ENCODE measurements at regions not wholly inside any gene's neighbourhood (a gene's known extent, or its start where the extent isn't known, plus 50 kb on each side); places are given as distances from the start of the nearest gene placed in this dataset.

GRCh38 chr11:87866951-87867350 is 308.3 kb downstream of the RAB38 start:
- Histone ChIP-seq H3K27ac (no peak overlapping the region), H3K36me3 (no peaks in the 10 kb centered on the region), H3K9me3 (no peaks in the 10 kb centered on the region), H3K27me3 (no peaks in the 10 kb centered on the region), H3K4me1 (no peaks in the 10 kb centered on the region), H3K4me3 (no peak overlapping the region)
- 81 to 85% methylated on average over 1 of the region's 1 CpG for WGBS, 2 donors
- DNase-seq (ENCODE audit: low spot score in 2 of 2), result no peak
- TF ChIP-seq EP300 (IDR thresholded peaks at IDR 0.05) (no peak), CTCF (IDR thresholded peaks at IDR 0.05) (no peak), POLR2A (IDR thresholded peaks at IDR 0.05) (no peak)

- DNase-seq (ENCODE audit: low spot score in 2 of 2), result no peak
- H3K27me3 ChIP-seq, result no peaks in the 10 kb centered on the region
- H3K4me1 ChIP-seq, result no peaks in the 10 kb centered on the region
- H3K27ac ChIP-seq, result no peak overlapping the region
- H3K4me3 ChIP-seq, result no peak overlapping the region
- H3K9me3 ChIP-seq, result no peaks in the 10 kb centered on the region
- 48 to 59% methylated on average over 4 of the region's 4 CpGs for WGBS, 2 donors
- H3K36me3 ChIP-seq, result no peaks in the 10 kb centered on the region
- TF ChIP-seq EP300 (IDR thresholded peaks at IDR 0.05), result no peak
Observed at GRCh38 chr11:87861030-87861429, 314.2 kb downstream of the RAB38 start.

- no peak overlapping the region for H3K4me3 ChIP-seq
- DNase-seq (ENCODE audit: low spot score in 2 of 2), result peak in 1 of 2 donors; percentile 15
- H3K27me3 ChIP-seq, result no peaks in the 10 kb centered on the region
- no peaks in the 10 kb centered on the region for H3K36me3 ChIP-seq
- H3K27ac ChIP-seq, result no peak overlapping the region
- H3K4me1 ChIP-seq, result no peaks in the 10 kb centered on the region
- 45 to 46% methylated on average over 1 of the region's 1 CpG for WGBS, 2 donors
- H3K9me3 ChIP-seq, result no peaks in the 10 kb centered on the region
- no peak for TF ChIP-seq EP300 (IDR thresholded peaks at IDR 0.05)
Observed at GRCh38 chr11:87859636-87860035, 315.6 kb downstream of the RAB38 start.

GRCh38 chr11:87851827-87852226 is 323.4 kb downstream of the RAB38 start:
- Histone ChIP-seq H3K36me3 (no peaks in the 10 kb centered on the region), H3K27me3 (no peaks in the 10 kb centered on the region), H3K4me3 (no peak overlapping the region), H3K9me3 (no peaks in the 10 kb centered on the region), H3K27ac (no peak overlapping the region), H3K4me1 (no peaks in the 10 kb centered on the region)
- 73 to 82% methylated on average over 1 of the region's 1 CpG for WGBS, 2 donors
- no peak for DNase-seq (ENCODE audit: low spot score in 2 of 2)
- no peak for TF ChIP-seq POLR2A (IDR thresholded peaks at IDR 0.05)
- TF ChIP-seq EP300 (IDR thresholded peaks at IDR 0.05), result no peak
- TF ChIP-seq CTCF (IDR thresholded peaks at IDR 0.05), result no peak

GRCh38 chr11:87851234-87851633 is 324.0 kb downstream of the RAB38 start:
- Histone ChIP-seq H3K27me3 (no peaks in the 10 kb centered on the region), H3K4me3 (no peak overlapping the region), H3K4me1 (no peaks in the 10 kb centered on the region), H3K9me3 (no peaks in the 10 kb centered on the region), H3K27ac (no peak overlapping the region), H3K36me3 (no peaks in the 10 kb centered on the region)
- TF ChIP-seq CTCF (IDR thresholded peaks at IDR 0.05) (no peak), POLR2A (IDR thresholded peaks at IDR 0.05) (no peak)
- WGBS, 2 donors, result 46 to 51% methylated on average over 2 of the region's 2 CpGs
- DNase-seq (ENCODE audit: low spot score in 2 of 2), result no peak

GRCh38 chr11:87849216-87849615 is 326.0 kb downstream of the RAB38 start:
- 91 to 100% methylated on average over 2 of the region's 2 CpGs for WGBS, 2 donors
- no peak for TF ChIP-seq CTCF (IDR thresholded peaks at IDR 0.05)
- TF ChIP-seq POLR2A (IDR thresholded peaks at IDR 0.05), result no peak
- TF ChIP-seq EP300 (IDR thresholded peaks at IDR 0.05), result no peak
- H3K27me3 ChIP-seq, result no peaks in the 10 kb centered on the region

More at GRCh38 chr11:87849216-87849615, 326.0 kb downstream of the RAB38 start:
- no peak for DNase-seq (ENCODE audit: low spot score in 2 of 2)
- Histone ChIP-seq H3K36me3 (no peaks in the 10 kb centered on the region), H3K27ac (no peak overlapping the region), H3K4me3 (no peak overlapping the region), H3K4me1 (no peaks in the 10 kb centered on the region), H3K9me3 (no peaks in the 10 kb centered on the region)

Data from tibial nerve (tissue), 4 donors.